Glutamatergic neuron (in vitro differentiated cells): ENCODE measurements at regions not wholly inside any gene's neighbourhood (a gene's known extent, or its start where the extent isn't known, plus 50 kb on each side); places are given as distances from the start of the nearest gene placed in this dataset.

Experiments
- DNase-seq: peaks from one replicate; pipeline ENCODE4 v3.0.0; 2022
- H3K27ac Mint-ChIP-seq: one replicate; pipeline ENCODE4 v1.8.0; 2020; ENCODE audit warnings: mild to moderate bottlenecking, mixed read lengths, inconsistent platforms; ENCODE audit not compliant: unreplicated experiment
- H3K27me3 Mint-ChIP-seq: one replicate; pipeline ENCODE4 v1.8.0; 2020; ENCODE audit warnings: mild to moderate bottlenecking, moderate library complexity, mixed read lengths, inconsistent platforms; ENCODE audit not compliant: unreplicated experiment
- H3K36me3 Mint-ChIP-seq: one replicate; pipeline ENCODE4 v1.8.0; 2020; ENCODE audit warnings: mild to moderate bottlenecking, mixed read lengths, inconsistent platforms; ENCODE audit not compliant: unreplicated experiment
- H3K4me1 Mint-ChIP-seq: one replicate; pipeline ENCODE4 v1.8.0; 2020; ENCODE audit warnings: mild to moderate bottlenecking, low read depth, mixed read lengths, inconsistent platforms; ENCODE audit not compliant: unreplicated experiment
- H3K4me3 Mint-ChIP-seq: one replicate; pipeline ENCODE4 v1.8.0; 2020; ENCODE audit warnings: mild to moderate bottlenecking, mixed read lengths, inconsistent platforms; ENCODE audit not compliant: unreplicated experiment
- H3K9me3 Mint-ChIP-seq: one replicate; pipeline ENCODE4 v1.8.0; 2020; ENCODE audit warnings: mild to moderate bottlenecking, moderate library complexity, mixed read lengths, inconsistent platforms; ENCODE audit not compliant: unreplicated experiment
- CTCF ChIP-seq: fragments of 200-600 bp; sonication (generic); IDR thresholded peaks from one replicate; pipeline ENCODE4 v1.5.0; 2021; ENCODE audit not compliant: partially characterized antibody, unreplicated experiment

- no peak for TF ChIP-seq CTCF
Observed at GRCh38 chr5:68915079-68915478, 178.7 kb upstream of the SLC30A5 start.

DNA sequence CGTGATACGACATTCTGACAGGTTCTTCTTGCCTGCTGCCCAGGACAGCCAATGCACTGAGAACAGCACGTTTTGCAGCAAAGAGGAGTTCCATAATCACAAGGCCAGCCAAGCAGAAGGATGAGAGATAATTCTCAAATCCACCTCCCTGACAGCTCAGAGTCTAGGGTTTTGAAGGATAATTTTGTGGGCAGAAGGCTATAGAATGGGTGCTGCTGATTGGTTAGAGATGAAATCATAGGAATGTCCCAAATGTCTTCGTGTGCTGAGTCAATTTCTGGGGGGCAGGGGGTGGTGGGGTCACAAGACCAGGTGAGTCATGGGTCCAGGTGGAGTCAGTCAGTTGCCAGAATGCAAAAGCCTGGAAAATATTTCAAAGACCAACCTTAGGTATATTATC, 175.5 kb upstream of the SLC30A5 start:
- Mint-ChIP-seq H3K4me1 (no peaks in the 10 kb centered on the region), H3K4me3 (no peak overlapping the region), H3K9me3 (peaks cover 1% of the 10 kb centered on the region), H3K36me3 (peaks cover 9% of the 10 kb centered on the region), H3K27ac (no peak overlapping the region), H3K27me3 (peaks cover 3% of the 10 kb centered on the region)
- DNase-seq = no peak
- no peak for TF ChIP-seq CTCF

More at GRCh38 chr5:68915079-68915478, 178.7 kb upstream of the SLC30A5 start:
- Mint-ChIP-seq H3K4me1 (no peaks in the 10 kb centered on the region), H3K9me3 (peaks cover 1% of the 10 kb centered on the region), H3K27ac (no peak overlapping the region), H3K4me3 (no peak overlapping the region), H3K27me3 (peaks cover 3% of the 10 kb centered on the region), H3K36me3 (peaks cover 9% of the 10 kb centered on the region)
- no peak for DNase-seq

DNA sequence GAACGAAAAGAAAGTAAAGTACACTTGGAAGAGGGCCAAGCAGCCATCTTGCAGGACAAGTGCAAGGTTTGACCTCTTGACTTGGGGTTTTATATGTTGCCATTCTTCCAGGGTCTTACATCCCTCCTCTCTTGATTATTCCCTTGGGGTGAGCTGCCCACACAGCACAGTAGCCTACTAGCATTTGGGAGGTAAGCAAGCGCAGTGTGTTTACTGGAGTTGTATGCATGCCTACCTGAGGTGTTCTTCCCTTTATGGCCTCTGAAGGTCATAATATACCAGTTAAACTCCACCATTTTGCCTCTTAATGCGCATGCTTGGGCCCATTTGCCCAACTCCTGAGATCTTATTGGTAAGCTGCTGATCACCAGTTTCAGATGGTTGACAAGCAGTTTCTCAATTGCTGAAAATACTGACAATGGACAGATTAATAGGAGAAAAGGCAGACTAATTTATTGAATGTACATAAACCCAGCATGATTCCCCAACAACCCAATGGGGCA, 173.8 kb upstream of the SLC30A5 start:
- Mint-ChIP-seq H3K27ac (no peak overlapping the region), H3K36me3 (peaks cover 9% of the 10 kb centered on the region), H3K9me3 (peaks cover 1% of the 10 kb centered on the region)

DNA sequence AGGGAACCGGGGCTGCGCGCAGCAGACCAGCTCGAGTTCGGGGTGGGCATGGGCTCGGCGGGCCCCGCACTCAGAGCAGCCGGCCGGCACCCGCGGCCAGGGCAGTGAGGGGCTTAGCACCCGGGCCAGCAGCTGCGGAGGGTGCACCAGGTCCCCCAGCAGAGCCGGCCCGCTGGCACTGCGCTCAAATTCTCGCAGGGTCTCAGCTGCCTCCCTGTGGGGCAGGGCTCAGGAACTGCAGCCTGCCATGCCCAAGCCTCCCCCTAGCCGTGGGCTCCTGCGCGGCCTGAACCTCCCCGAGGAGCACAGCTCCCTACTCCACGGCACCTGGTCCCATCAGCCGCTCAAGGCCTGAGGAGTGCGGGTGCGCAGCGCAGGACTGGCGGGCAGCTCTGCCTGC, 172.9 kb upstream of the SLC30A5 start:
- TF ChIP-seq CTCF = no peak
- H3K27ac Mint-ChIP-seq = no peak overlapping the region
- peaks cover 3% of the 10 kb centered on the region for H3K27me3 Mint-ChIP-seq
- H3K9me3 Mint-ChIP-seq = peaks cover 1% of the 10 kb centered on the region
- no peaks in the 10 kb centered on the region for H3K4me1 Mint-ChIP-seq
- no peak overlapping the region for H3K4me3 Mint-ChIP-seq
- no peak for DNase-seq
- H3K36me3 Mint-ChIP-seq = peaks cover 9% of the 10 kb centered on the region

More for the DNA sequence above, 173.8 kb upstream of the SLC30A5 start:
- TF ChIP-seq CTCF = no peak
- Mint-ChIP-seq H3K27me3 (peaks cover 3% of the 10 kb centered on the region), H3K4me3 (no peak overlapping the region), H3K4me1 (no peaks in the 10 kb centered on the region)
- DNase-seq = no peak

DNA sequence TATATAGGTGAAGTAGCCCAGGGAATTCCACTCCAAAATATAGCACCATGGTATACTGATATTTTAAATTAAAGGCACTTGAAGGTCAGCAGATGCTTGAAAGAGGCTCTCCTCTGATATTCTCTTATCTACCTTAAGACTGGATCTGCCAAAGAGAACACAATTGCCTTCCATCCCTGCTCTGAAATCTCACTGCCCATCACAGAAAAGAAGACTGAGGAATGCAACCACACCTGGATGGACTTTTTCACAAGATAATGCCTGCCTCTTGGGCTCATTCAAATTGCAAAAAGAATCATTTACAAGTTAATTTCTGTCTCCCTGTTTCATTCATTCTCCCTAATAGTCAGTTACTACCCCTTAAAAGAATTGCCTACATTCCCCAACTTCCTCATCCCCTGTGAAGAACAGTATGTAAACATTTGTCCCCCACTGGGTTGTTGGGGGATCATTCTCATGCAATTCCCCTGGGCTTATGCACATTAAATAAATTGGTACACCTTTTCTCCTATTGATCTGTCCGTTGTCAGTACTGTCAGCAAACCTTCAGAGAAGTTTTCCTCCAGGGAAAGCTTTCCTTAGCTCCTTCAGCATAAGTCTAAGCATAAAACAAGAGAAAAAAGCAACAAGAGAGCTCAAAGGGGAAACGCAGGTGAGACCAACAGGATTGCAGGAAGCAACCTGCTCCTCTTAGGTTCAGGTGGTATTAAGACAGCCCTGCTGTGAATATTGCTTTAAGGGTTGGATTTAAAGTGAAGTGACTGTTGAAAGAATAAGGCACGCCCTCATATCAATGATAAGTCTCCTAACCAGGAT, 171.4 kb upstream of the SLC30A5 start:
- peaks cover 1% of the 10 kb centered on the region for H3K27me3 Mint-ChIP-seq
- H3K4me1 Mint-ChIP-seq = no peaks in the 10 kb centered on the region
- H3K9me3 Mint-ChIP-seq = no peaks in the 10 kb centered on the region
- no peak overlapping the region for H3K27ac Mint-ChIP-seq
- no peak for TF ChIP-seq CTCF
- peaks cover 9% of the 10 kb centered on the region for H3K36me3 Mint-ChIP-seq
- no peak overlapping the region for H3K4me3 Mint-ChIP-seq
- DNase-seq = no peak
